ENCODE measurements at regions not wholly inside any gene's neighbourhood (a gene's known extent, or its start where the extent isn't known, plus 50 kb on each side); places are given as distances from the start of the nearest gene placed in this dataset.

- ChIA-PET POLR2A (ENCODE audit: unreplicated experiment) (no interaction called here), CTCF (no interaction called here)
- no peaks in the 10 kb centered on the region for H4K20me1 ChIP-seq (ENCODE audit: low read length)
- ATAC-seq (no peak), DNase-seq (no peak)
- no TSS peak for BruUV-seq (replicated peaks)
- H3K9me2 ChIP-seq (replicated peaks; ENCODE audit: low read length), result no peaks in the 10 kb centered on the region
- H3K9me3 ChIP-seq (ENCODE audit: low read length), result peaks cover 6% of the 10 kb centered on the region; the same call in 1 of the 2 replicates
- H3K4me1 ChIP-seq (ENCODE audit: insufficient read depth, low read length), result no peaks in the 10 kb centered on the region
- H3K79me2 ChIP-seq (ENCODE audit: low read length), result no peaks in the 10 kb centered on the region
- intact Hi-C loops (cut with micrococcal nuclease), result no loop called here
- H3K4me3 ChIP-seq (ENCODE audit: low read length), result no peak overlapping the region
- H3K36me3 ChIP-seq (ENCODE audit: low read depth, low read length), result no peaks in the 10 kb centered on the region
- TF ChIP-seq CTCF (conservative IDR thresholded peaks at IDR 0.05; ENCODE audit: low read depth, low read length) (no peak), EZH2 (IDR thresholded peaks at IDR 0.05; ENCODE audit: low read length, unreplicated experiment) (no peak), EZH2phosphoT487 (IDR thresholded peaks at IDR 0.05; ENCODE audit: borderline replicate concordance, low read length) (no peak)
- H3K27ac ChIP-seq (ENCODE audit: low read length), result no peak overlapping the region
- H3K9ac ChIP-seq (ENCODE audit: low read length), result no peak overlapping the region
- no peaks in the 10 kb centered on the region for H3F3A ChIP-seq (ENCODE audit: low read length, unreplicated experiment)
- H2AFZ ChIP-seq (ENCODE audit: low read length), result no peak overlapping the region
- H3K27me3 ChIP-seq (ENCODE audit: low read length), result no peaks in the 10 kb centered on the region
- no peak overlapping the region for H3K4me2 ChIP-seq (ENCODE audit: low read length)
These were observed 475.5 kb downstream of the SOX11 start for GRCh38 chr2:6167592-6168138.

- Histone ChIP-seq H3K36me3 (ENCODE audit: low read depth, low read length) (no peaks in the 10 kb centered on the region), H3F3A (ENCODE audit: low read length, unreplicated experiment) (no peaks in the 10 kb centered on the region), H3K27ac (ENCODE audit: low read length) (no peak overlapping the region), H3K79me2 (ENCODE audit: low read length) (no peaks in the 10 kb centered on the region), H3K4me2 (ENCODE audit: low read length) (no peak overlapping the region), H2AFZ (ENCODE audit: low read length) (no peak overlapping the region), H3K9ac (ENCODE audit: low read length) (no peak overlapping the region), H3K27me3 (ENCODE audit: low read length) (no peaks in the 10 kb centered on the region), H3K9me3 (ENCODE audit: low read length) (peaks cover 9% of the 10 kb centered on the region; the same call in 1 of the 2 replicates), H3K4me3 (ENCODE audit: low read length) (no peak overlapping the region), H3K9me2 (replicated peaks; ENCODE audit: low read length) (no peaks in the 10 kb centered on the region), H4K20me1 (ENCODE audit: low read length) (no peaks in the 10 kb centered on the region), H3K4me1 (ENCODE audit: insufficient read depth, low read length) (no peaks in the 10 kb centered on the region)
- intact Hi-C loops (cut with micrococcal nuclease), result no loop called here
- TF ChIP-seq CTCF (conservative IDR thresholded peaks at IDR 0.05; ENCODE audit: low read depth, low read length) (no peak), EZH2 (IDR thresholded peaks at IDR 0.05; ENCODE audit: low read length, unreplicated experiment) (no peak), EZH2phosphoT487 (IDR thresholded peaks at IDR 0.05; ENCODE audit: borderline replicate concordance, low read length) (no peak)
- POLR2A ChIA-PET (ENCODE audit: unreplicated experiment), result no interaction called here
- DNase-seq, result no peak
- BruUV-seq (replicated peaks), result no TSS peak
- no peak for ATAC-seq
- CTCF ChIA-PET, result no interaction called here
These were observed 476.3 kb downstream of the SOX11 start for GRCh38 chr2:6168485-6168884.

- Histone ChIP-seq H3K9me2 (replicated peaks; ENCODE audit: low read length) (no peaks in the 10 kb centered on the region), H3K36me3 (ENCODE audit: low read depth, low read length) (no peaks in the 10 kb centered on the region), H2AFZ (ENCODE audit: low read length) (no peak overlapping the region), H4K20me1 (ENCODE audit: low read length) (no peaks in the 10 kb centered on the region), H3K9me3 (ENCODE audit: low read length) (0 out of 2 replicates have a peak, but pooled peaks cover 9% of the 10 kb centered on the region), H3K79me2 (ENCODE audit: low read length) (no peaks in the 10 kb centered on the region), H3K4me2 (ENCODE audit: low read length) (no peak overlapping the region), H3K9ac (ENCODE audit: low read length) (no peak overlapping the region), H3K27ac (ENCODE audit: low read length) (no peak overlapping the region), H3K27me3 (ENCODE audit: low read length) (no peaks in the 10 kb centered on the region), H3K4me1 (ENCODE audit: insufficient read depth, low read length) (no peaks in the 10 kb centered on the region), H3K4me3 (ENCODE audit: low read length) (no peak overlapping the region), H3F3A (ENCODE audit: low read length, unreplicated experiment) (no peaks in the 10 kb centered on the region)
- POLR2A ChIA-PET (ENCODE audit: unreplicated experiment), result no interaction called here
- CTCF ChIA-PET, result no interaction called here
- TF ChIP-seq EZH2 (IDR thresholded peaks at IDR 0.05; ENCODE audit: low read length, unreplicated experiment), result no peak
- no peak for TF ChIP-seq CTCF (conservative IDR thresholded peaks at IDR 0.05; ENCODE audit: low read depth, low read length)
- no peak for TF ChIP-seq EZH2phosphoT487 (IDR thresholded peaks at IDR 0.05; ENCODE audit: borderline replicate concordance, low read length)
- ATAC-seq, result no peak
- DNase-seq, result no peak
- intact Hi-C loops (cut with micrococcal nuclease), result no loop called here
- BruUV-seq (replicated peaks), result no TSS peak
These were observed 479.1 kb downstream of the SOX11 start for GRCh38 chr2:6171294-6171693.
